A549 (cell line): ENCODE measurements at regions not wholly inside any gene's neighbourhood (a gene's known extent, or its start where the extent isn't known, plus 50 kb on each side); places are given as distances from the start of the nearest gene placed in this dataset.

Experiments used
- EP300 ChIP-seq, 2 experiments: fragments of >200 bp; sonication (Bioruptor Twin); formaldehyde crosslinking; IDR thresholded peaks; 2 replicates in 1 of 2; 3 replicates in 1 of 2; pipeline ENCODE4 v1.6.1; 2016 to 2017
- HOXA7 ChIP-seq: fragments of 250-450 bp; sonication (Bioruptor Pico); IDR thresholded peaks from 2 replicates; pipeline ENCODE4 v1.5.0; 2020; ENCODE audit warnings: mild to moderate bottlenecking, moderate library complexity
- JUN ChIP-seq, 2 experiments: fragments of >200 bp; sonication (Bioruptor Twin); formaldehyde crosslinking; IDR thresholded peaks; 2 replicates in 1 of 2; 3 replicates in 1 of 2; pipeline ENCODE4 v1.6.1; 2016 to 2017
- KDM5A ChIP-seq: fragments of 200-600 bp; sonication (generic); IDR thresholded peaks from 2 replicates; pipeline ENCODE4 v1.6.1; 2016; ENCODE audit warnings: antibody characterized with exemption, mild to moderate bottlenecking
- POLR2A ChIP-seq: IDR thresholded peaks from 2 replicates; pipeline ENCODE4 v1.6.1; 2012; ENCODE audit warnings: mild to moderate bottlenecking, low read length
- POLR2AphosphoS2 ChIP-seq: conservative IDR thresholded peaks from 2 replicates; pipeline ENCODE4 v1.6.1; 2012; ENCODE audit warnings: low read length, improper control_type of control experiment, inconsistent platforms
- RCOR1 ChIP-seq: fragments of 150-350 bp; IDR thresholded peaks from 2 replicates; pipeline ENCODE4 v1.6.1; 2014; ENCODE audit warnings: antibody characterized with exemption, low read length, low read depth
- RFX5 ChIP-seq: fragments of 450-650 bp; IDR thresholded peaks from 2 replicates; pipeline ENCODE4 v1.7.1; 2014; ENCODE audit warnings: antibody characterized with exemption, mild to moderate bottlenecking, moderate library complexity
- TF ChIP-seq, protein P1 (sequence below): fragments of >200 bp; sonication (Bioruptor Twin); formaldehyde crosslinking; IDR thresholded peaks from 3 replicates; pipeline ENCODE4 v1.5.1; 2016
- TF ChIP-seq, protein P2 (sequence below): IDR thresholded peaks from 2 replicates; pipeline ENCODE4 v1.6.1; 2012; ENCODE audit warnings: low read depth, borderline replicate concordance
- TF ChIP-seq, protein P3 (sequence below): IDR thresholded peaks from 2 replicates; pipeline ENCODE4 v1.6.1; 2012
- TF ChIP-seq, protein P4 (sequence below): fragments of 200-600 bp; sonication (generic); IDR thresholded peaks from 2 replicates; pipeline ENCODE4 v1.6.1; 2016; ENCODE audit warnings: antibody characterized with exemption, mild to moderate bottlenecking, moderate library complexity
- TF ChIP-seq, protein P5 (sequence below): fragments of 450-650 bp; IDR thresholded peaks from 2 replicates; pipeline ENCODE4 v1.6.1; 2014; ENCODE audit warnings: antibody characterized with exemption

DNA sequence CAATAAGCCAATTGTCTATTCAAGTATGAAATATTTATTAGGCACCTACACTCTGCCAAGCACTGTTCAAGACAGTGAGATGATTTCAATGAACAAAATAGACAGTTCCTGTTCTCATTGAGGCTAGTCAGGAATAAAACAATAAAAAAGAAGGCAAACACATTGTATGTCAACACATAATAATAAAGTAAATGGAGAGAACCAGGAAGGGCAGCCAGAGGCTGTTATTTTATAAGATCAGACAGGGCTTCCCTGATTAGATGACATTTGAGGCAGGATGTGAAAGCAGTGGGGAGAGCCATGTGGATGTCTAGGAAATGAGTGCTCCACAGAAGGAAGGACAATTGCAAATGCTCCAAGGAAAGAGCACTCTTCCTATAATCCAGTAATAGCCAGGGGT lies 2371.1 kb downstream of the MAT2B start:
- TF ChIP-seq, protein P1, sequence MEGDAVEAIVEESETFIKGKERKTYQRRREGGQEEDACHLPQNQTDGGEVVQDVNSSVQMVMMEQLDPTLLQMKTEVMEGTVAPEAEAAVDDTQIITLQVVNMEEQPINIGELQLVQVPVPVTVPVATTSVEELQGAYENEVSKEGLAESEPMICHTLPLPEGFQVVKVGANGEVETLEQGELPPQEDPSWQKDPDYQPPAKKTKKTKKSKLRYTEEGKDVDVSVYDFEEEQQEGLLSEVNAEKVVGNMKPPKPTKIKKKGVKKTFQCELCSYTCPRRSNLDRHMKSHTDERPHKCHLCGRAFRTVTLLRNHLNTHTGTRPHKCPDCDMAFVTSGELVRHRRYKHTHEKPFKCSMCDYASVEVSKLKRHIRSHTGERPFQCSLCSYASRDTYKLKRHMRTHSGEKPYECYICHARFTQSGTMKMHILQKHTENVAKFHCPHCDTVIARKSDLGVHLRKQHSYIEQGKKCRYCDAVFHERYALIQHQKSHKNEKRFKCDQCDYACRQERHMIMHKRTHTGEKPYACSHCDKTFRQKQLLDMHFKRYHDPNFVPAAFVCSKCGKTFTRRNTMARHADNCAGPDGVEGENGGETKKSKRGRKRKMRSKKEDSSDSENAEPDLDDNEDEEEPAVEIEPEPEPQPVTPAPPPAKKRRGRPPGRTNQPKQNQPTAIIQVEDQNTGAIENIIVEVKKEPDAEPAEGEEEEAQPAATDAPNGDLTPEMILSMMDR, result no peak
- TF ChIP-seq, protein P2, sequence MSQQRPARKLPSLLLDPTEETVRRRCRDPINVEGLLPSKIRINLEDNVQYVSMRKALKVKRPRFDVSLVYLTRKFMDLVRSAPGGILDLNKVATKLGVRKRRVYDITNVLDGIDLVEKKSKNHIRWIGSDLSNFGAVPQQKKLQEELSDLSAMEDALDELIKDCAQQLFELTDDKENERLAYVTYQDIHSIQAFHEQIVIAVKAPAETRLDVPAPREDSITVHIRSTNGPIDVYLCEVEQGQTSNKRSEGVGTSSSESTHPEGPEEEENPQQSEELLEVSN, result no peak
- TF ChIP-seq, protein P3, sequence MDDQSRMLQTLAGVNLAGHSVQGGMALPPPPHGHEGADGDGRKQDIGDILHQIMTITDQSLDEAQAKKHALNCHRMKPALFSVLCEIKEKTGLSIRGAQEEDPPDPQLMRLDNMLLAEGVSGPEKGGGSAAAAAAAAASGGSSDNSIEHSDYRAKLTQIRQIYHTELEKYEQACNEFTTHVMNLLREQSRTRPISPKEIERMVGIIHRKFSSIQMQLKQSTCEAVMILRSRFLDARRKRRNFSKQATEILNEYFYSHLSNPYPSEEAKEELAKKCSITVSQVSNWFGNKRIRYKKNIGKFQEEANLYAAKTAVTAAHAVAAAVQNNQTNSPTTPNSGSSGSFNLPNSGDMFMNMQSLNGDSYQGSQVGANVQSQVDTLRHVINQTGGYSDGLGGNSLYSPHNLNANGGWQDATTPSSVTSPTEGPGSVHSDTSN, result no peak
- TF ChIP-seq RCOR1, result no peak
- TF ChIP-seq, protein P4, sequence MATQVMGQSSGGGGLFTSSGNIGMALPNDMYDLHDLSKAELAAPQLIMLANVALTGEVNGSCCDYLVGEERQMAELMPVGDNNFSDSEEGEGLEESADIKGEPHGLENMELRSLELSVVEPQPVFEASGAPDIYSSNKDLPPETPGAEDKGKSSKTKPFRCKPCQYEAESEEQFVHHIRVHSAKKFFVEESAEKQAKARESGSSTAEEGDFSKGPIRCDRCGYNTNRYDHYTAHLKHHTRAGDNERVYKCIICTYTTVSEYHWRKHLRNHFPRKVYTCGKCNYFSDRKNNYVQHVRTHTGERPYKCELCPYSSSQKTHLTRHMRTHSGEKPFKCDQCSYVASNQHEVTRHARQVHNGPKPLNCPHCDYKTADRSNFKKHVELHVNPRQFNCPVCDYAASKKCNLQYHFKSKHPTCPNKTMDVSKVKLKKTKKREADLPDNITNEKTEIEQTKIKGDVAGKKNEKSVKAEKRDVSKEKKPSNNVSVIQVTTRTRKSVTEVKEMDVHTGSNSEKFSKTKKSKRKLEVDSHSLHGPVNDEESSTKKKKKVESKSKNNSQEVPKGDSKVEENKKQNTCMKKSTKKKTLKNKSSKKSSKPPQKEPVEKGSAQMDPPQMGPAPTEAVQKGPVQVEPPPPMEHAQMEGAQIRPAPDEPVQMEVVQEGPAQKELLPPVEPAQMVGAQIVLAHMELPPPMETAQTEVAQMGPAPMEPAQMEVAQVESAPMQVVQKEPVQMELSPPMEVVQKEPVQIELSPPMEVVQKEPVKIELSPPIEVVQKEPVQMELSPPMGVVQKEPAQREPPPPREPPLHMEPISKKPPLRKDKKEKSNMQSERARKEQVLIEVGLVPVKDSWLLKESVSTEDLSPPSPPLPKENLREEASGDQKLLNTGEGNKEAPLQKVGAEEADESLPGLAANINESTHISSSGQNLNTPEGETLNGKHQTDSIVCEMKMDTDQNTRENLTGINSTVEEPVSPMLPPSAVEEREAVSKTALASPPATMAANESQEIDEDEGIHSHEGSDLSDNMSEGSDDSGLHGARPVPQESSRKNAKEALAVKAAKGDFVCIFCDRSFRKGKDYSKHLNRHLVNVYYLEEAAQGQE, result no peak
- TF ChIP-seq, protein P5, sequence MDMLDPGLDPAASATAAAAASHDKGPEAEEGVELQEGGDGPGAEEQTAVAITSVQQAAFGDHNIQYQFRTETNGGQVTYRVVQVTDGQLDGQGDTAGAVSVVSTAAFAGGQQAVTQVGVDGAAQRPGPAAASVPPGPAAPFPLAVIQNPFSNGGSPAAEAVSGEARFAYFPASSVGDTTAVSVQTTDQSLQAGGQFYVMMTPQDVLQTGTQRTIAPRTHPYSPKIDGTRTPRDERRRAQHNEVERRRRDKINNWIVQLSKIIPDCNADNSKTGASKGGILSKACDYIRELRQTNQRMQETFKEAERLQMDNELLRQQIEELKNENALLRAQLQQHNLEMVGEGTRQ, result no peak
- no peak for TF ChIP-seq POLR2AphosphoS2
- TF ChIP-seq RFX5, result no peak
- TF ChIP-seq POLR2A, result no peak
- no peak for TF ChIP-seq EP300 (IDR thresholded peaks at IDR 0.05)
- no peak for TF ChIP-seq KDM5A
- TF ChIP-seq JUN (IDR thresholded peaks at IDR 0.05), result no peak
- no peak for TF ChIP-seq HOXA7 (CRISPR knock-in tag)
